Thoracic aorta (tissue), 2 donors: ENCODE measurements at regions not wholly inside any gene's neighbourhood (a gene's known extent, or its start where the extent isn't known, plus 50 kb on each side); places are given as distances from the start of the nearest gene placed in this dataset.

ENCODE experiments used
- ATAC-seq: fragments of 150-250 bp; one replicate; pipeline ENCODE4 v1.8.0; 2017; ENCODE audit warnings: low read depth; ENCODE audit not compliant: insufficient number of reproducible peaks, low FRiP score
- DNase-seq: peaks from one replicate; pipeline ENCODE4 v3.0.0-alpha.2; 2020; ENCODE audit warnings: low spot score
- H3K27ac ChIP-seq, 2 donors: fragments of 200-600 bp; sonication (generic); 1 replicate in 1 of 2; 2 replicates in 1 of 2; pipeline ENCODE4 v1.5.1; 2016; ENCODE audit warnings: mild to moderate bottlenecking in 2 of 2, moderate library complexity in 2 of 2
- H3K27me3 ChIP-seq: fragments of 200-600 bp; sonication (generic); replicated peaks from 2 replicates; pipeline ENCODE4 v1.6.0; 2016; ENCODE audit warnings: mild to moderate bottlenecking; ENCODE audit not compliant: insufficient read depth
- H3K36me3 ChIP-seq: fragments of 200-600 bp; sonication (generic); one replicate; pipeline ENCODE4 v1.5.1; 2016
- H3K4me1 ChIP-seq, 2 donors: fragments of 200-600 bp; sonication (generic); 1 replicate in 1 of 2; 2 replicates in 1 of 2; pipeline versions ENCODE4 v1.5.1 to v1.6.0; 2016; ENCODE audit warnings: low read depth in 2 of 2, mild to moderate bottlenecking in 1 of 2; ENCODE audit not compliant: control insufficient read depth in 1 of 2
- H3K4me3 ChIP-seq: fragments of 200-600 bp; sonication (generic); 2 replicates; pipeline ENCODE4 v1.5.1; 2016; ENCODE audit warnings: mild to moderate bottlenecking
- H3K9me3 ChIP-seq: fragments of 200-600 bp; sonication (generic); 2 replicates; pipeline ENCODE4 v1.5.1; 2016
- TF ChIP-seq, protein P1 (sequence below): fragments of 200-600 bp; sonication (generic); IDR thresholded peaks from one replicate; pipeline ENCODE4 v1.5.1; 2019; ENCODE audit warnings: antibody characterized with exemption

DNA sequence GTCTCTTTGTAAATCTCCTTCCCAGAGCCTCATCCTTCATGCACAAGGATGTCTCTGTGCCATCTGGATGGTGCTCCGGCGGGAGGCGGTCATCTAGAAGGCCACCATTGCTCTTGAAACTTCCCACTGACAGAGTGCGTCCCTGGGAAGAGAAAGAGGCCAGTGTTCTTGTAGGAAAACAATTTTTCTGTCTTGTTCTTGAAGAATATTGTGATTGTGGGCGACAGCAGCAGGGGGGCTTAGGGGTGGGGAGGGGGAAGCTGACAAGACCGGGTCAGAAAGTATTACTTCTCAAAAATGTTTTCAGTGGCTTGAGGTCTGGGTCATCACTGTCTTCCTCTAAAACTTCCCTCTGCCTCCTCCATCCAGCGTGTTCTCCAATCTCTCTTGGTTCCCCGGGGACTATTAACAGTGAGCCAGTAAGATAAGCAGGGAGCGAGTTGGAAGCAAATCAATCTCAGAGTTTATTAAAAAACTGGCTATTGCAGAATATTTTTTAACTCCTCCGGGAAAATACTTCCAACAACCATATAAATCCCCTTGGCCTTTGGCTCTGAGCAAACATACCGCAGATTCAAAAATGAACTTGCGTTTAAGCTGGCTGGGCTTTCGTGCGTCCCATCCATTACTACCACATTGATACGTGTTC is 597.8 kb upstream of the MGMT start:
- Histone ChIP-seq H3K36me3 (no peaks in the 10 kb centered on the region), H3K27me3 (no peaks in the 10 kb centered on the region), H3K27ac (no peak overlapping the region), H3K4me3 (no peak overlapping the region), H3K4me1 (peaks cover 0 to 9% of the 10 kb centered on the region in 2 donors), H3K9me3 (no peaks in the 10 kb centered on the region)
- ATAC-seq: no peak
- DNase-seq: no peak
- TF ChIP-seq, protein P1, sequence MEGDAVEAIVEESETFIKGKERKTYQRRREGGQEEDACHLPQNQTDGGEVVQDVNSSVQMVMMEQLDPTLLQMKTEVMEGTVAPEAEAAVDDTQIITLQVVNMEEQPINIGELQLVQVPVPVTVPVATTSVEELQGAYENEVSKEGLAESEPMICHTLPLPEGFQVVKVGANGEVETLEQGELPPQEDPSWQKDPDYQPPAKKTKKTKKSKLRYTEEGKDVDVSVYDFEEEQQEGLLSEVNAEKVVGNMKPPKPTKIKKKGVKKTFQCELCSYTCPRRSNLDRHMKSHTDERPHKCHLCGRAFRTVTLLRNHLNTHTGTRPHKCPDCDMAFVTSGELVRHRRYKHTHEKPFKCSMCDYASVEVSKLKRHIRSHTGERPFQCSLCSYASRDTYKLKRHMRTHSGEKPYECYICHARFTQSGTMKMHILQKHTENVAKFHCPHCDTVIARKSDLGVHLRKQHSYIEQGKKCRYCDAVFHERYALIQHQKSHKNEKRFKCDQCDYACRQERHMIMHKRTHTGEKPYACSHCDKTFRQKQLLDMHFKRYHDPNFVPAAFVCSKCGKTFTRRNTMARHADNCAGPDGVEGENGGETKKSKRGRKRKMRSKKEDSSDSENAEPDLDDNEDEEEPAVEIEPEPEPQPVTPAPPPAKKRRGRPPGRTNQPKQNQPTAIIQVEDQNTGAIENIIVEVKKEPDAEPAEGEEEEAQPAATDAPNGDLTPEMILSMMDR: no peak

DNA sequence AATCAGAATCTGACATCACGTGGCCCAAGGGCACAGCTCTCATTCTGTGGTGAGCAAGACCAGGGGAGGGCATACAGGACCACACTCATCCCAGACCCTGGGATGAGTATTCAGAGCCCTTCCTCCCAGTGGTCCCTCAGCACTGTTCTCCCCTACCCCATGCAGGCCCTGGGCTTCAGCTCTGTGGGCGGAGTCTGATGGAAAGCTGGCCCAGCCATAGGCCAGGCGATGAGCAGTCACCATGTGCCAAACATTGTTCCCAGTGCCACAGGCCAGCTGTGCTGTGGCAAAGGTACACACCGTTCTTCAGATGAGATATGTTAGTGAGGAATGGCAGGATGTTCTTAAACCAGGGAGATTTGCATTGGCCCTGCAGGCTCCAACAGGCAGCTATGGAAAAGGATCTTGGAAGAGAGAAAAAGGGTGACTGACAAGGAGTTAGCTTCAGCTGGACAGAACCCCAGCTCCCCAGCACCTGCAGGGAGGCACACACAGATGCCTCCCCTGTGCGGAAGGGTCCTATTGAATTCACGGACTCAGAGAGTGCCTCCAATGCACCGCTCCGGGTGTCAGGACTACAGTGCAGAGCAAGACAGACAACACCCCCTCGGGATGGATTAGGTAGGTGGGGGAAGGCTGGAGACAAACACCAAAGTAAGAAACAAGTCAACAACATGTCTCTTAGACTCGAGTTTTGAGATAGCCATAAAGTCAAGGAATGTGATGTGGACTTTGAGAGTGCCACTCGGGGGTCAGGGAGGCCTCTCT is 596.0 kb upstream of the MGMT start:
- Histone ChIP-seq H3K27me3 (no peaks in the 10 kb centered on the region), H3K4me3 (no peak overlapping the region), H3K9me3 (no peaks in the 10 kb centered on the region), H3K36me3 (no peaks in the 10 kb centered on the region), H3K4me1 (peaks cover 0 to 9% of the 10 kb centered on the region in 2 donors), H3K27ac (no peak overlapping the region)
- ATAC-seq (no peak), DNase-seq (no peak)
- TF ChIP-seq, protein P1: no peak

DNA sequence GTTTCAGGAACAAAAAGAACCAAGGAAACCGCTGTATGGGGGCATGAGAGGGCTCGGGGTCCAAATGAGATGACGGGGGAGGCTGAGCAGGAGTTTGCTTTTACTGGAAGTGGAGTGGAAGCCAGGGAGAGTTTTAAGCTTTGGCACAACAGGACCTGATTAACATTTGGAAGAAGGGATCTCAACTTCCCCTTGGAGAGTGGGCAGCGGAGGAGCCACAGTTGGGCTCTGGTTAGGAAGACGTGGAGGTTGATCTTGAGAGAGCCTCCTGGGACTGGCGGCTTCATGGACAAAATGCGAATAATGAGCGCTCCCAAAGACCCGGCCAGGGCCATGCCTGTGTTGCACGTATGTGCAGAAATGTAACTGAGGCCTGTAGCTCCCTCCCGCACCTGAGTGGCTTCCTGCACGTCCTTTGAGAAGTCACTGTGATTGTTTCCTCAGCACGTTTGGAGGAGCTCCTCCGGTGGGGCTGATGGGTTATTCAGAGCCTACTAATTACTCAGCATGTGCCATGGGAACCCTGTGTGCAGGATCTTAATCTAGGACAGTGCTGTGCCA is 595.3 kb upstream of the MGMT start:
- TF ChIP-seq, protein P1: no peak
- no peak for ATAC-seq
- Histone ChIP-seq H3K27me3 (no peaks in the 10 kb centered on the region), H3K4me3 (no peak overlapping the region), H3K27ac (no peak overlapping the region), H3K4me1 (peaks cover 0 to 9% of the 10 kb centered on the region in 2 donors), H3K9me3 (no peaks in the 10 kb centered on the region), H3K36me3 (no peaks in the 10 kb centered on the region)
- DNase-seq: no peak

DNA sequence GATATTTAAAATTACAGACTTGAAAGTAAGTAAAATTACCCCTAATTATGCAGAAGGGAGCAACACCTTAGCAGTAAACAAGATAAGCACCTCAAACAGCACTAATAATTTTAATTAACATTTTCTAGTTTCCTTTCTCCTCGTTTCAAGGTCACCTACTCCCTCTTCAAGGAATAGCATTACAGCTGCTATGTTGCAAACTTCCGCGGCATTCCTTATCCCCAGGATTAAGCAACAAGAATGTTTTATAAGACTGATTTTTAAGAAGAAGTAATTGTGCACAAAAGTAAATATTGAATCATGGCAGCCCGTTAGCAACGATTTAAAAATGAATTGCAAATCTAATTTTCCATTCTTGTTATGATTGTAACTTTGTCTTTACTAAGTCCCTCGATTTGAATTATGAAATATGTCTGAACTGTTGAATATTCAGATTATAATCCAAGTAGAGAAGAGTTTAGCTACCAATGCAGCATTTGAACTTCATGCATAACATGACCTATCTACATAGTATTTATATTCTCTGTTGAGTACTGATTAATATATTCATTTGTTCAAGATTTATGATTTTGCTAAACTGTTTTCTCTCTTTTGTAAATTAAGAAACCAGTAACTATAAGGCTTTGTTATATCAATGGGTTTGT is 593.5 kb upstream of the MGMT start:
- peaks cover 0 to 9% of the 10 kb centered on the region in 2 donors for H3K4me1 ChIP-seq
- TF ChIP-seq, protein P1: no peak
- DNase-seq (no peak), ATAC-seq (no peak)
- H3K27ac ChIP-seq: no peak overlapping the region
- H3K4me3 ChIP-seq: no peak overlapping the region
- H3K27me3 ChIP-seq: no peaks in the 10 kb centered on the region
- H3K36me3 ChIP-seq: no peaks in the 10 kb centered on the region
- no peaks in the 10 kb centered on the region for H3K9me3 ChIP-seq

DNA sequence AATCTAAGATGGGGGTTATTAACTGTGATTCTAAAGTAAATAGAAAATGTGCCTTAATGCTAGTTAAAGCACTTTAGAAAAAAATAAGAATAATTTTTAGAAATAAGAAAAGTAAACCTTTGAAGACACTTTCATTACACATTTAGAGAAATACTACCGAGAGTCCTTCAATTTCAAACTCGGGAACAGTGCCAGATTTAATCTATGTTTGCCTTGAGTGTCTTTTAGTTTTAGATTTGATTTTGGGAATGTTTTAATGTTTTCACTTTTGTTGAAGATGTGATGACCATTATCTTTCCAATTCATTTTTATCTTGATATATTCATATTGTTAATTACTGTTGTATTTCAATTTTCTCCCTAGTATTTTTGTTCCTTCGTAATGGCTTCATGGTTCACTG is 592.7 kb upstream of the MGMT start:
- ATAC-seq (no peak), DNase-seq (no peak)
- Histone ChIP-seq H3K4me3 (no peak overlapping the region), H3K4me1 (peaks cover 0 to 3% of the 10 kb centered on the region in 2 donors), H3K9me3 (no peaks in the 10 kb centered on the region), H3K27ac (no peak overlapping the region), H3K27me3 (no peaks in the 10 kb centered on the region), H3K36me3 (no peaks in the 10 kb centered on the region)
- TF ChIP-seq, protein P1: no peak
